HL-60 (cell line): ENCODE measurements at regions not wholly inside any gene's neighbourhood (a gene's known extent, or its start where the extent isn't known, plus 50 kb on each side); places are given as distances from the start of the nearest gene placed in this dataset.

Experiments used
- DNase-seq, 2 experiments: peaks; one replicate each; pipeline ENCODE4 v3.0.0-alpha.2; 2010 to 2020; ENCODE audit warnings: low read depth in 1 of 2, low spot score in 1 of 2
- H3K27ac ChIP-seq: fragments of 250-450 bp; sonication (Bioruptor Pico); replicated peaks from 2 replicates; pipeline ENCODE4 v1.5.1; 2020; ENCODE audit warnings: mild to moderate bottlenecking, moderate library complexity
- H3K27me3 ChIP-seq: fragments of 250-450 bp; sonication (Bioruptor Pico); 2 replicates; pipeline ENCODE4 v1.5.1; 2021; ENCODE audit warnings: mild to moderate bottlenecking, moderate library complexity; ENCODE audit not compliant: insufficient read depth, poor library complexity, severe bottlenecking
- H3K4me3 ChIP-seq: replicated peaks from 2 replicates; pipeline ENCODE4 v1.5.1; 2011; ENCODE audit warnings: mild to moderate bottlenecking, control low read depth, low read length; ENCODE audit not compliant: insufficient read depth
- CTCF ChIP-seq: IDR thresholded peaks from one replicate; pipeline ENCODE4 v1.5.1; 2011; ENCODE audit warnings: low read length, control low read depth, inconsistent platforms; ENCODE audit not compliant: insufficient read depth
- GABPA ChIP-seq: IDR thresholded peaks from 2 replicates; pipeline ENCODE4 v1.6.1; 2012; ENCODE audit warnings: low read depth
- POLR2AphosphoS5 ChIP-seq: IDR thresholded peaks from 2 replicates; pipeline ENCODE4 v1.6.1; 2012; ENCODE audit warnings: low read depth
- REST ChIP-seq: IDR thresholded peaks from 2 replicates; pipeline ENCODE4 v1.6.1; 2012; ENCODE audit warnings: low read depth; ENCODE audit not compliant: insufficient replicate concordance
- SPI1 ChIP-seq: IDR thresholded peaks from 2 replicates; pipeline ENCODE4 v1.6.1; 2012; ENCODE audit warnings: low read depth, mild to moderate bottlenecking, borderline replicate concordance

- no peaks in the 10 kb centered on the region for H3K27me3 ChIP-seq
- no peak overlapping the region for H3K4me3 ChIP-seq
- no peak overlapping the region for H3K27ac ChIP-seq
- no peak for DNase-seq
- no peak for TF ChIP-seq POLR2AphosphoS5
- no peak for TF ChIP-seq REST
- TF ChIP-seq CTCF: no peak
- TF ChIP-seq GABPA: no peak
Observed at GRCh38 chr3:144859161-144859560, 887.5 kb downstream of the DIPK2A start.

- no peak for DNase-seq
- no peaks in the 10 kb centered on the region for H3K27me3 ChIP-seq
- H3K4me3 ChIP-seq: no peak overlapping the region
- no peak for TF ChIP-seq CTCF
- no peak for TF ChIP-seq POLR2AphosphoS5
- no peak for TF ChIP-seq REST
- TF ChIP-seq SPI1: no peak
- TF ChIP-seq GABPA: no peak
- H3K27ac ChIP-seq: no peak overlapping the region
Observed at GRCh38 chr3:144864646-144865045, 893.0 kb downstream of the DIPK2A start.

GRCh38 chr3:144865948-144866347, 894.3 kb downstream of the DIPK2A start:
- Histone ChIP-seq H3K27ac (no peak overlapping the region), H3K4me3 (no peak overlapping the region), H3K27me3 (no peaks in the 10 kb centered on the region)
- TF ChIP-seq CTCF (no peak), REST (no peak), GABPA (no peak), POLR2AphosphoS5 (no peak), SPI1 (no peak)
- no peak for DNase-seq
